HUES6 (cell line): ENCODE measurements at regions not wholly inside any gene's neighbourhood (a gene's known extent, or its start where the extent isn't known, plus 50 kb on each side); places are given as distances from the start of the nearest gene placed in this dataset.

Experiments used
- H3K27ac ChIP-seq: 2 replicates; pipeline ENCODE4 v1.7.0; 2013; ENCODE audit warnings: low read depth, mild to moderate bottlenecking, low read length, inconsistent platforms
- H3K27me3 ChIP-seq: 2 replicates; pipeline ENCODE4 v1.6.1; 2013; ENCODE audit warnings: low read length; ENCODE audit not compliant: control insufficient read depth, insufficient read depth
- H3K36me3 ChIP-seq: 2 replicates; pipeline ENCODE4 v1.6.1; 2013; ENCODE audit warnings: low read length; ENCODE audit not compliant: control insufficient read depth, insufficient read depth
- H3K4me1 ChIP-seq: 2 replicates; pipeline ENCODE4 v1.6.1; 2013; ENCODE audit warnings: low read length; ENCODE audit not compliant: control insufficient read depth, insufficient read depth
- H3K4me3 ChIP-seq: 2 replicates; pipeline ENCODE4 v1.5.1; 2013; ENCODE audit warnings: low read depth, low read length
- H3K9ac ChIP-seq: one replicate; pipeline ENCODE4 v1.6.1; 2013; ENCODE audit warnings: mild to moderate bottlenecking, low read length
- H3K9me3 ChIP-seq: 2 replicates; pipeline ENCODE4 v1.6.1; 2013; ENCODE audit warnings: low read depth, low read length; ENCODE audit not compliant: control insufficient read depth, insufficient read depth

DNA sequence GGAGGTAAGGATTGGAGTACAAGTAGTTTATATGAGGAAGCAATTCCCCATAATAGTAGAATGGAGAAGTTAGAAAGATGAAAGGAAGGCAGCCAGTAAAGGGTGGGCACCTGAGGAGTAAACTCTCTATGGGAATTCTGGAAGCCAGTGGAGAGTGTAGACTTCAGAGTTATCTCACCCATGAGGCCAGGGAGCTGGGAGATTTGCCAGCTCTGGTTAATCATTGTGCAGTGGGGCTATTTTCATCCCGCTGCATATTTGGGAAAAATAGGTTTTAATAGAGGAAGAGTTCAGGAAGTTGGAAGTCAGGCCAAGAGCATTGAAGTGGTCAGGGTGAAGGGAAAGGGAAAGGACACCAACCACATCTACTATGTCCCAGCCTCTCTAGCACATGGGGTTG, 242.3 kb upstream of the BRINP1 start:
- Histone ChIP-seq H3K9me3 (no peaks in the 10 kb centered on the region), H3K9ac (no peak overlapping the region), H3K36me3 (no peaks in the 10 kb centered on the region), H3K27ac (no peak overlapping the region), H3K4me3 (no peak overlapping the region), H3K4me1 (peaks cover 11% of the 10 kb centered on the region), H3K27me3 (no peaks in the 10 kb centered on the region; the same call in 1 of the 2 replicates)

DNA sequence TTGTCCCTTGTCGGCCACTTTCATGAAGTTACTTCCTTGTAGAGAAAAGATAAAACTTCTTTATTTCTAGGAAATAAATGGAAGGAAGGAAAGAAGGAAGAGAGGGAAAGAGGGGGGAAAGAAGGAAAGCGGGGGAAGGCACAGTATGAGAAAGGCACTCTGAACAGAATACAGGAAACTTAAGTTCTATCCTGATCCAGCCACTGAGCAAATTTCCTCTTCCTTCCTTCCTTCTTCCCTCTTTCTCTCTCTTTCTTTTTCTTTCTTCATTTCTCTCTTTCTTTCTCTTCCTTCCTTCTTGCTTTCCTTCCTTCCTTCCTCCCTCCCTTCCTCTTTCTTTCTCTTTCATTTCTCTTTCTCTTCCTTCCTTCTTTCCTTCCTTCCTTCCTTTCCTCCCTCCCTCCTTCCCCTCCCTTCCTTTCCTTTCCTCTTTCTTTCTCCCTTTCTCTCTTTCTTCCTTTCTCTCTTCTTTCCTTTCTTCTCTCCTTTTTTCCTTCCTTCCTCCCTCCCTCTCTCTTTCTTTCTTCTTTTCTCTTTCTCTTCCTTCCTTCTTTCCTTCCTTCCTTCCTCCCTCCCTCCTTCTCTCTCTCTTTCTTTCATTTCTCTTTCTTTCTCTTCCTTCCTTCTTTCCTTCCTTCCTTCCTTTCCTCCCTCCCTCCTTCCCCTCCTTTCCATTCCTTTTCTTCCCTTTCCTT, 240.2 kb upstream of the BRINP1 start:
- no peak overlapping the region for H3K27ac ChIP-seq
- H3K9me3 ChIP-seq = no peaks in the 10 kb centered on the region
- no peaks in the 10 kb centered on the region for H3K36me3 ChIP-seq
- H3K4me3 ChIP-seq = no peak overlapping the region
- H3K9ac ChIP-seq = no peak overlapping the region
- H3K27me3 ChIP-seq = no peaks in the 10 kb centered on the region; the same call in 1 of the 2 replicates
- peaks cover 7% of the 10 kb centered on the region for H3K4me1 ChIP-seq

DNA sequence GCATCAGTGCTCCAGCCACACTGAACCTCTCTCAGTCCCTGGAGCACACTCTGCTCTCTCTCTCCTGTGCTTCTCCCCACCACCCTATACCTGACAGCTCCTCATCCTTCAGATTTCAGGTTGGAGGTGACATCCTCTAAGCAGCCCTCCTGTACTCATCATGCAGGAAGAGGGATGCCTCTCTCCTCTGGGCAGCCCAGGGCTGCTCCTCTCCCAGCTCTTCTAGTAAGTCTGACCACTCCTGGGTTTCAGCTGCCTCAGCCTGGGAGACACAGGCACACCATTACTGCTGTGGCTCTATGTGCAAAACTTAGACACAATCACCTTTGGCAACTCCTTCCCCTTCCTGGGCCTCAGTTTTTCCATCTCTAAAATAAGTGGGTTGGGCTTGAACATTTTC, 232.4 kb upstream of the BRINP1 start:
- Histone ChIP-seq H3K9ac (no peak overlapping the region), H3K4me1 (no peaks in the 10 kb centered on the region), H3K4me3 (no peak overlapping the region), H3K27ac (no peak overlapping the region), H3K36me3 (no peaks in the 10 kb centered on the region), H3K9me3 (no peaks in the 10 kb centered on the region), H3K27me3 (no peaks in the 10 kb centered on the region)

DNA sequence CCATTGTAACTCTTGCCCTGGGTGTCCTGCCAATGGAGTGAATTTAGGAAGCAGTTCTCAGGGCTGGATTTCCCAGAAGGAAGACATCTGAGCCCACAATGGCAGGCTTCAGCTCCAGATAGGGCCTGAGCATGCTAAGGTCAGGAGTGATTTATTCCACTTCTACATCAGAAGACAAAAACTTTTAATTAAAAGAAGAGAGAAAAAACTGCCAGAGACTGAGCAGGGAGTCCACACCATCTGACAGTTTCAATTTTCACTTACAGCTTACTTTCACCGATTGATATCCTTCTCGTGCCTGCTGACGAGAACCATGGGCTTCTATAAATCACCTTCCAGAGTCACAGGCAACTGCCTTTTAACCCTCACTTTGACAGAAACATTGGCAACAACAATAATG, 228.3 kb upstream of the BRINP1 start:
- Histone ChIP-seq H3K9ac (no peak overlapping the region), H3K27me3 (no peaks in the 10 kb centered on the region), H3K4me1 (no peaks in the 10 kb centered on the region; the same call in 1 of the 2 replicates), H3K36me3 (no peaks in the 10 kb centered on the region), H3K27ac (no peak overlapping the region), H3K4me3 (no peak overlapping the region), H3K9me3 (no peaks in the 10 kb centered on the region)

DNA sequence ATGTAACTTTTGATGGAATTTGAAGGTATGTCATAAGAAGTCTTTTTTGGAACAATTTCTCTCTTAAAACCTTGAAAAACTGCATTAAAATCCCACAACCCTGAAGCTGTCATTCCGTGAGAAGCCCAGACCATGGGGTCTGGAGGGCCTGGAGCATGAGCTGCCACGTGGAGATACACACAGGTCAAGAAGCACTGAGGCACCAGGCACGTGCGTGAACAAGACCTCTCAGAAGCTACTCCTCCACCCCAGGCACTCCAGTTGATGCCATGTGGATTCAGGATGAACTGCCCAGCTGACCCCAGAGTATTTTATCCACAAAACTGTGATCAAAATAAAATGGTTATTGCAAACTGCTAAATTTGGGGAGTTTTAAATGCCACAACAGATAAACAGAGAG, 227.5 kb upstream of the BRINP1 start:
- Histone ChIP-seq H3K9ac (no peak overlapping the region), H3K27ac (no peak overlapping the region), H3K36me3 (no peaks in the 10 kb centered on the region), H3K4me1 (no peaks in the 10 kb centered on the region; the same call in 1 of the 2 replicates), H3K27me3 (0 out of 2 replicates have a peak, but pooled peaks cover under 1% of the 10 kb centered on the region), H3K4me3 (no peak overlapping the region), H3K9me3 (no peaks in the 10 kb centered on the region)

DNA sequence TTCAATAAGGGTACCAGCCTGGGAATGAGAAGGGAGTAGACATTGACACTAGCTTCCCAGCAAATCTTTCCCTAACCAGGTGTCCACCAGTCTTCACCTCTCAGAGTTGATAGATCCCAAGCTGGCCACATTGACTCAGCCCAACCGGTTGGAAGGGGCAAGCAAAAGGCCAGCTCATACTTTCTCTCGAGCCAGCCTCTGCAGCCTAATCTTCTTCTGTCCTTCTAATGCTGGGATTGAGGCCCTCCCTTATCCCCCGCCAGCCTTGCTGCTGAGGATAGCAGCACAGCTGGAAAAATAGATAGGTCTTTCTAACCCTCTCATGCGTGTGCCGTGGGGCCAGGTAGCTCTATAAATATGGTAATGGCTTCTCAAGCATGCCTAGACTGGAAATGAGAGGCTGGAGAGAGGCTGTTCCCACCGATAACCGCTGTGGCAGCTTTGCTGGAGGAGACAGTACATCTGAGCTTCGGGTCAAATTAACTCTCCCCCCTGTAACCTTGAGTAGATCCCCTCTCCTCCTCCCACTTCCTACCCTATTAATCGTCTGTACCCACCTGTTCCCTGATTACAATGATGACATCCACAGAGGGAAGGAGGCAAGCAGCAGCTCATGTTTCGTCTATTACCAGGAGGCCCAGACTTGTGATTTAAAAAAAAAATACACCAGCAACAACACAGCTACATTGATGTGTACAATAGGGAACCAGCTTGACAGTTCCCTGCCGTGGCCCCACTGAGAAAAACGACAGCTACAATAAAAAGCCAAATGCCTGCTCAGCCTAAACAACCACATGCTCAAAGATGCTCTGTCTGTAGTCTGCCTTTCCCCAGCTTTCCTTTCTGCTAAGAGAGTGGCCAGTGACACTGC, 219.9 kb upstream of the BRINP1 start:
- no peak overlapping the region for H3K4me3 ChIP-seq
- no peak overlapping the region for H3K9ac ChIP-seq
- H3K27ac ChIP-seq = no peak overlapping the region
- no peaks in the 10 kb centered on the region for H3K4me1 ChIP-seq
- H3K36me3 ChIP-seq = no peaks in the 10 kb centered on the region
- 0 out of 2 replicates have a peak, but pooled peaks cover 3% of the 10 kb centered on the region for H3K27me3 ChIP-seq
- no peaks in the 10 kb centered on the region for H3K9me3 ChIP-seq

DNA sequence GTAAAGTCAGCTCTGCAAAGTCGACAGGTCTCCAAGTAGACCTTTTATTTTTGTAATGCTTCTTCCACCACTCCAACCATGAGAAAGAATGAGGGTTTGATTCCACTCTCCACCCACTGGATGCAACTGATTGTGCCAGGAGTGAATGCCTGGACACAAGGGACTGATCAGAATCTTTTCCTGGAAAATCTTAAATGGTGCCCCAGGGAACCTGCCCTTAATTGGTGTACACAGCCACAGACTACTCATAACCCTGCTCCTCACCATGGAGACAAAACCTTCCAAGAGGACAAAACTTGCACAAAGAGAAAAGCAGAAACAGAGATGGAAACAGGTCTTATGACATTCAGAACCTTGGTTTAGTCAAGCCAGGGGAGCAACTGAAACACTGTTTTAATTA, 208.6 kb upstream of the BRINP1 start:
- no peaks in the 10 kb centered on the region for H3K9me3 ChIP-seq
- no peak overlapping the region for H3K27ac ChIP-seq
- H3K36me3 ChIP-seq = no peaks in the 10 kb centered on the region
- no peak overlapping the region for H3K4me3 ChIP-seq
- no peak overlapping the region for H3K9ac ChIP-seq
- no peaks in the 10 kb centered on the region; the same call in 1 of the 2 replicates for H3K27me3 ChIP-seq
- no peaks in the 10 kb centered on the region for H3K4me1 ChIP-seq

DNA sequence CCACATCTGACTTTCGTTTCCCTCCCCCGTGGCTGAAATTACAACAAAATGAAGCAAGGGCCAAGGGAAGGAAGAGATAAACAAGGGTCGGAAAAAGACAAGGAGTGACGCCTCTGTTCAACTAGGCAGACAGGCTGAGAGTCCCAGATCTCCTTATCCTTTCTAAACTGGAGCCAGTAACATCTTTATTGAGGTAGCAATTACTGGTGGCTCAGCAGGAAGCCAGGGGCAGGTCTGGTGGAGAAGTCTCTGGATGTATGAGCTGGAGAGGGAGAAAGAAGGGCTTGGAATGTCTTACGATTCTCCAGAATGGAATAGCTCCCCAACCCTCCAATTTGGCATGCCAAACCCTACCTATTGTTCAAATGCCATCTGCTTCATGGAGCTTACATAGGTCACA, 190.8 kb upstream of the BRINP1 start:
- H3K27me3 ChIP-seq = no peaks in the 10 kb centered on the region
- H3K4me1 ChIP-seq = peaks cover 5% of the 10 kb centered on the region
- H3K9me3 ChIP-seq = no peaks in the 10 kb centered on the region
- H3K9ac ChIP-seq = no peak overlapping the region
- no peak overlapping the region for H3K27ac ChIP-seq
- H3K4me3 ChIP-seq = no peak overlapping the region
- H3K36me3 ChIP-seq = no peaks in the 10 kb centered on the region

DNA sequence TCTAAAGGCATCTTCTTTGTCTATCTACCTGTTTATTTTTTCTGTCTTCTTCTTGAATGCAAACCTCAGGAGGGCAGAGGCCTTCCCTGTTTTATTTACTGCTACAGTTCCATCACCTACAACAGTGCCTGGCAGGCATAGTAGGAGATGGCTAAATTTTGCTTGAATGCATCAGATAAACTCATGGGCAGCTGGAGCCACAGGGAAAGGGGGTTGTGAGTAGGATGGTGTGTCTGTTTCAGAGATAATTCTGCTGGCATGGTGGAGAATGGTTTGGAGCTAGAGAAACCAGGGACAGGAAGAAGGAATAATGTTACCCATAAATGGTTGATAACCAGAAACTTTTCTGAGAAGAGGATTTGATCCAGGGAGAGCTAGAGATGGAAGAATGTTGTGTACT, 189.8 kb upstream of the BRINP1 start:
- Histone ChIP-seq H3K9me3 (no peaks in the 10 kb centered on the region), H3K27ac (no peak overlapping the region), H3K4me3 (no peak overlapping the region), H3K4me1 (peaks cover 5% of the 10 kb centered on the region), H3K27me3 (no peaks in the 10 kb centered on the region), H3K9ac (no peak overlapping the region), H3K36me3 (no peaks in the 10 kb centered on the region)

DNA sequence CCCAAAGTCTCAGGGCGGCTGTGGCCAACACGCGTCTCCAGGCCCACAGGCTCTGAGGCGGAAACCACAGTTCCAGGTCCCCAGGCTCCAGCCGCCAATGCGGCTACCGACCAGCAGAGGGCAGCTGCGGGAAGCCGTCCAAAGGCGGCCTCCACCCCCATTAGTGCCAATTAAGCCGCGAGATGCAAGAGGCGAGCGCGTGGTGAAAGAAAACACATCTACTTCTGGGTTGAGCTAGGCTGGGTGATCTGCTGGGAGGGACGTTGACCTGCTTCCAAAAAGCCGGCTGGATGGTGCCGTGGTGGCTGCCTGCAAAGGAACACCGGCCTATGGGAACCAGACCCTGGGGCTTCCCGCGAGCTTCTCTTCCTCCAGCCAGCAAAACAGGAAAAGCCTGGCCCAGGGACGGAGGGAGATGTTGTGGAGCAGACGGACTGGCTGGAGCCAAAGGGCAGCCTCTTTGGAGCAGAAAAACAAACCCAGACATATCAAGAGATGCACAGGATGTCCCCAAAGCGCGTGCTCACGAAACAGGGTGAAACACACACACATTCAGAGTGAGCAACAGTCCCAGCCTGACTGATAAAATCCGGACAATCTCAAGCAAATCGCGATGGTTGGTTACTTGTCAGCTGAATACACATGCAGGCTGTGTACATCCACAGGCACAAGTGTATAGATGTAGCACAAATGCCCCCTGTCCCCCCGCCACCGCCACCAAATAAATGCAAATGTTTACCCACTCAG, 187.1 kb upstream of the BRINP1 start:
- Histone ChIP-seq H3K9ac (peak overlapping the region; percentile 25), H3K27ac (no peak overlapping the region), H3K4me1 (peaks cover 5% of the 10 kb centered on the region), H3K4me3 (peak overlapping the region; percentile 57), H3K9me3 (no peaks in the 10 kb centered on the region), H3K27me3 (no peaks in the 10 kb centered on the region), H3K36me3 (no peaks in the 10 kb centered on the region)

DNA sequence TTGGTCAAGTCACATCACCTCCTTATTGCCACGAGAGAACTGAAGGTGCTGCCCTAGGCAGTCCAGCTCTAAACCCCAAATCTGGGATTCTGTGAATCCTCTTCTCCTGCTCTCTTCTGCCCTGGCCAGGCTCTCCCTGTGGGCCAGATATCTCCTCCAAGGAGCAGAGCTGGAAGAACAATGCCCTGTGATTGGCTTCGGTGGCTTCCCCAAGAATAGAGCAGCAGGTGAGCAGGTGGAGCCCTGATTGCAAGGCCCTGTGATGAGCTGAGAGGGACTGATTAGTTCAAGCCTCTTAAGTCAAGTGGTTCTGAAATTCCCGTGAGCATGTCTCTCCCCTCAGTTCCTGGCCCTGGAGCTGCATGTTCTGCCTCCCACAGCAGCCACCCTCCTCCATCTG, 175.3 kb upstream of the BRINP1 start:
- no peaks in the 10 kb centered on the region for H3K27me3 ChIP-seq
- H3K9me3 ChIP-seq = no peaks in the 10 kb centered on the region
- H3K27ac ChIP-seq = no peak overlapping the region
- no peaks in the 10 kb centered on the region for H3K36me3 ChIP-seq
- peaks cover 4% of the 10 kb centered on the region; the same call in 1 of the 2 replicates for H3K4me1 ChIP-seq
- no peak overlapping the region for H3K9ac ChIP-seq
- no peak overlapping the region for H3K4me3 ChIP-seq
